H1 (cell line): ENCODE measurements at regions not wholly inside any gene's neighbourhood (a gene's known extent, or its start where the extent isn't known, plus 50 kb on each side); places are given as distances from the start of the nearest gene placed in this dataset.

Experiments
- CTCF ChIA-PET: fragments of 300-600 bp; sonication (Branson Sonifier 250); formaldehyde crosslinking; loops from one replicate; lab custom pipeline; 2021; ENCODE audit not compliant: partially characterized antibody; lab: Charles Lee
- POLR2A ChIA-PET: fragments of 300-600 bp; sonication (Branson Sonifier 250); formaldehyde crosslinking; loops from one replicate; lab custom pipeline; 2021; ENCODE audit warnings: inconsistent platforms; ENCODE audit not compliant: partially characterized antibody; lab: Charles Lee
- DNase-seq, 2 experiments: peaks; one replicate each; pipeline versions ENCODE4 v3.0.0 to v3.0.0-alpha.2; 2010 to 2022; ENCODE audit warnings: low spot score in 2 of 2, low read depth in 1 of 2, mixed read lengths in 1 of 2
- FAIRE-seq: peaks from 2 replicates; lab custom pipeline; 2011; peaks lifted over from hg19 to GRCh38; lab: Jason Lieb, UNC
- H2AFZ ChIP-seq: 2 replicates; pipeline ENCODE4 v1.8.1; 2012; ENCODE audit warnings: low read length, inconsistent platforms
- H2AK5ac ChIP-seq: 2 replicates; pipeline ENCODE4 v1.6.1; 2013; ENCODE audit warnings: low read depth, low read length
- H2BK120ac ChIP-seq: replicated peaks from 2 replicates; pipeline ENCODE3; 2013; ENCODE audit warnings: low read depth, low read length, inconsistent platforms
- H2BK12ac ChIP-seq: 2 replicates; pipeline ENCODE4 v1.6.1; 2013; ENCODE audit warnings: low read depth, low read length
- H2BK15ac ChIP-seq: 2 replicates; pipeline ENCODE4 v1.6.1; 2013; ENCODE audit warnings: low read length
- H2BK20ac ChIP-seq: 2 replicates; pipeline ENCODE4 v1.6.1; 2013; ENCODE audit warnings: low read length
- H2BK5ac ChIP-seq: 2 replicates; pipeline ENCODE4 v1.6.1; 2013; ENCODE audit warnings: low read depth, low read length
- H3K14ac ChIP-seq: 2 replicates; pipeline ENCODE4 v1.6.1; 2013; ENCODE audit warnings: inconsistent platforms; ENCODE audit not compliant: insufficient read length
- H3K18ac ChIP-seq: 2 replicates; pipeline ENCODE4 v1.6.1; 2013; ENCODE audit warnings: low read length; ENCODE audit errors: extremely low read depth
- H3K23ac ChIP-seq: 2 replicates; pipeline ENCODE4 v1.6.1; 2013; ENCODE audit warnings: inconsistent platforms; ENCODE audit not compliant: insufficient read length
- H3K23me2 ChIP-seq: 2 replicates; pipeline ENCODE4 v1.6.1; 2013; ENCODE audit warnings: low read depth, low read length
- H3K27ac ChIP-seq: 2 replicates; pipeline ENCODE4 v1.6.1; 2011; ENCODE audit warnings: low read depth, low read length, inconsistent platforms
- H3K27me3 ChIP-seq, 4 experiments: replicated peaks in 1 of 4; 1 replicate in 1 of 4; 2 replicates in 3 of 4; pipeline versions ENCODE4 v1.6.1 to v1.8.1; 2011 to 2013; ENCODE audit warnings: low read length in 3 of 4, mild to moderate bottlenecking in 3 of 4, inconsistent platforms in 2 of 4, mixed read lengths in 2 of 4, moderate library complexity in 1 of 4; ENCODE audit not compliant: control insufficient read depth in 3 of 4, insufficient read depth in 3 of 4; ENCODE audit errors: extremely low read depth in 1 of 4
- H3K36me3 ChIP-seq, 4 experiments: 2 replicates each; pipeline versions ENCODE4 v1.6.1 to v1.8.1; 2011 to 2013; ENCODE audit warnings: mild to moderate bottlenecking in 4 of 4, low read length in 3 of 4, moderate library complexity in 2 of 4, control low read depth in 1 of 4, inconsistent platforms in 1 of 4; ENCODE audit not compliant: insufficient read depth in 4 of 4, control insufficient read depth in 2 of 4
- H3K4ac ChIP-seq: replicated peaks from 2 replicates; pipeline ENCODE3; 2013; ENCODE audit warnings: low read length, low read depth, mixed read lengths, inconsistent platforms; ENCODE audit not compliant: insufficient read length
- H3K4me1 ChIP-seq, 4 experiments: replicated peaks in 1 of 4; 1 replicate in 1 of 4; 2 replicates in 3 of 4; pipeline versions ENCODE4 v1.6.1 to v1.8.1; 2011 to 2013; ENCODE audit warnings: low read length in 3 of 4, inconsistent platforms in 2 of 4, mixed read lengths in 1 of 4; ENCODE audit not compliant: insufficient read depth in 4 of 4, control insufficient read depth in 3 of 4
- H3K4me2 ChIP-seq, 2 experiments: 2 replicates each; pipeline versions ENCODE4 v1.6.1 to v1.8.1; 2011 to 2013; ENCODE audit warnings: low read depth in 2 of 2, low read length in 2 of 2, control low read depth in 1 of 2, inconsistent platforms in 1 of 2, mild to moderate bottlenecking in 1 of 2; ENCODE audit not compliant: insufficient read depth in 1 of 2
- H3K4me3 ChIP-seq, 4 experiments: fragments of 200-600, 300-600 bp in 1 of 4; sonication (generic), shearing (Covaris generic), sonication (Bioruptor Twin) in 1 of 4; 2 replicates each; pipeline versions ENCODE4 v1.5.1 to v1.8.1; 2011 to 2016; ENCODE audit warnings: low read length in 4 of 4, low read depth in 3 of 4, control low read depth in 2 of 4, inconsistent platforms in 2 of 4, mild to moderate bottlenecking in 2 of 4, mixed read lengths in 1 of 4, moderate library complexity in 1 of 4; ENCODE audit not compliant: insufficient read depth in 2 of 4; ENCODE audit errors: extremely low read depth in 1 of 4
- H3K56ac ChIP-seq: replicated peaks from 2 replicates; pipeline ENCODE3; 2013; ENCODE audit warnings: low read depth, mild to moderate bottlenecking, mixed read lengths, low read length, inconsistent platforms; ENCODE audit not compliant: insufficient read length
- H3K79me1 ChIP-seq: 2 replicates; pipeline ENCODE4 v1.6.1; 2013; ENCODE audit warnings: low read depth, low read length, control low read depth
- H3K79me2 ChIP-seq, 2 experiments: 2 replicates each; pipeline versions ENCODE4 v1.6.1 to v1.8.1; 2012 to 2013; ENCODE audit warnings: low read length in 2 of 2, mild to moderate bottlenecking in 2 of 2, inconsistent platforms in 1 of 2; ENCODE audit not compliant: insufficient read depth in 2 of 2, control insufficient read depth in 1 of 2
- H3K9ac ChIP-seq, 4 experiments: replicated peaks in 1 of 4; 1 replicate in 1 of 4; 2 replicates in 3 of 4; pipeline versions ENCODE4 v1.6.1 to v1.8.1; 2011 to 2013; ENCODE audit warnings: low read depth in 3 of 4, low read length in 3 of 4, control low read depth in 2 of 4, mild to moderate bottlenecking in 2 of 4, moderate library complexity in 2 of 4, inconsistent platforms in 1 of 4; ENCODE audit errors: extremely low read depth in 1 of 4
- H3K9me3 ChIP-seq, 2 experiments: 2 replicates each; pipeline versions ENCODE4 v1.6.1 to v1.8.1; 2012 to 2013; ENCODE audit warnings: mild to moderate bottlenecking in 2 of 2, moderate library complexity in 2 of 2, control low read depth in 1 of 2, inconsistent platforms in 1 of 2, low read depth in 1 of 2, low read length in 1 of 2, mixed read lengths in 1 of 2; ENCODE audit not compliant: insufficient read depth in 2 of 2
- H4K20me1 ChIP-seq, 2 experiments: replicated peaks in 1 of 2; 2 replicates each; pipeline versions ENCODE3 to v1.8.1; 2011 to 2013; ENCODE audit warnings: inconsistent platforms in 2 of 2, low read length in 2 of 2, mild to moderate bottlenecking in 1 of 2; ENCODE audit not compliant: insufficient read depth in 2 of 2, control insufficient read depth in 1 of 2
- H4K5ac ChIP-seq: 2 replicates; pipeline ENCODE4 v1.6.1; 2013; ENCODE audit warnings: low read length, low read depth, mixed read lengths, inconsistent platforms; ENCODE audit not compliant: insufficient read length
- H4K8ac ChIP-seq: 2 replicates; pipeline ENCODE4 v1.8.0; 2013; ENCODE audit warnings: mild to moderate bottlenecking, moderate library complexity, low read length, inconsistent platforms; ENCODE audit not compliant: insufficient read depth; ENCODE audit errors: extremely low read depth
- H4K91ac ChIP-seq: replicated peaks from 2 replicates; pipeline ENCODE3; 2013; ENCODE audit warnings: low read length, mixed read lengths, inconsistent platforms; ENCODE audit not compliant: insufficient read length
- BCL11A ChIP-seq, 2 experiments: IDR thresholded peaks; one replicate each; pipeline ENCODE4 v1.6.1; 2011; ENCODE audit warnings: low read depth in 2 of 2, low read length in 2 of 2, mild to moderate bottlenecking in 2 of 2
- BRCA1 ChIP-seq: IDR thresholded peaks from 2 replicates; pipeline ENCODE4 v1.6.1; 2012; ENCODE audit warnings: low read depth, low read length, improper control_type of control experiment
- CBX5 ChIP-seq: fragments of 300-800, 300-1000 bp; sonication (generic); IDR thresholded peaks from 2 replicates; pipeline ENCODE4 v1.7.1; 2016; ENCODE audit warnings: antibody characterized with exemption, low read length, low read depth
- CHD1 ChIP-seq: IDR thresholded peaks from 2 replicates; pipeline ENCODE4 v1.6.1; 2012; ENCODE audit warnings: low read depth, low read length, improper control_type of control experiment
- E2F6 ChIP-seq: IDR thresholded peaks from 2 replicates; pipeline ENCODE4 v1.6.1; 2012; ENCODE audit warnings: inconsistent platforms
- EZH2 ChIP-seq: fragments of 200-600 bp; sonication (generic); IDR thresholded peaks from 2 replicates; pipeline ENCODE4 v1.7.1; 2012; ENCODE audit warnings: low read depth, mild to moderate bottlenecking, moderate library complexity, low read length, inconsistent platforms; ENCODE audit not compliant: severe bottlenecking
- KDM5A ChIP-seq: fragments of 200-600 bp; IDR thresholded peaks from 2 replicates; pipeline ENCODE4 v1.7.1; 2012; ENCODE audit warnings: mild to moderate bottlenecking, low read length, inconsistent platforms, mixed read lengths
- MAX ChIP-seq: IDR thresholded peaks from 2 replicates; pipeline ENCODE4 v1.6.1; 2012; ENCODE audit warnings: inconsistent platforms
- PHF8 ChIP-seq: fragments of 200-600 bp; sonication (generic); conservative IDR thresholded peaks from 2 replicates; pipeline ENCODE4 v1.7.1; 2012; ENCODE audit warnings: low read depth, mild to moderate bottlenecking, inconsistent platforms, low read length, moderate library complexity
- RXRA ChIP-seq: IDR thresholded peaks from 2 replicates; pipeline ENCODE4 v1.6.1; 2011; ENCODE audit warnings: low read depth, mild to moderate bottlenecking, low read length, moderate library complexity; ENCODE audit not compliant: insufficient read depth
- SP1 ChIP-seq: IDR thresholded peaks from 2 replicates; pipeline ENCODE4 v1.6.1; 2011; ENCODE audit warnings: low read depth, low read length
- TAF1 ChIP-seq: IDR thresholded peaks from 2 replicates; pipeline ENCODE4 v1.6.1; 2011; ENCODE audit warnings: mild to moderate bottlenecking, low read depth, low read length
- TBP ChIP-seq: IDR thresholded peaks from 2 replicates; pipeline ENCODE4 v1.6.1; 2011; ENCODE audit warnings: low read depth, low read length, improper control_type of control experiment
- USF2 ChIP-seq: IDR thresholded peaks from 2 replicates; pipeline ENCODE4 v1.6.1; 2011; ENCODE audit warnings: low read length, improper control_type of control experiment

GRCh38 chr6:51396583-51396982 is 577.9 kb downstream of the TFAP2B start:
- Histone ChIP-seq H2BK20ac (no peak overlapping the region), H4K20me1 (no peaks in the 10 kb centered on the region), H3K14ac (no peak overlapping the region), H3K27me3 (no peaks in the 10 kb centered on the region), H2BK12ac (no peak overlapping the region), H3K9me3 (no peaks in the 10 kb centered on the region), H3K9ac (no peak overlapping the region), H2BK5ac (no peak overlapping the region), H3K27ac (no peak overlapping the region), H3K4ac (no peak overlapping the region), H4K5ac (no peak overlapping the region), H3K23me2 (no peaks in the 10 kb centered on the region), H2AK5ac (no peak overlapping the region), H4K8ac (no peak overlapping the region), H3K56ac (no peak overlapping the region), H3K79me2 (no peaks in the 10 kb centered on the region), H3K4me2 (no peak overlapping the region), H2BK120ac (no peak overlapping the region), H3K18ac (no peak overlapping the region), H3K23ac (no peak overlapping the region), H2BK15ac (no peak overlapping the region), H2AFZ (no peak overlapping the region), H3K36me3 (no peaks in the 10 kb centered on the region), H3K4me3 (no peak overlapping the region), H4K91ac (no peak overlapping the region), H3K4me1 (no peaks in the 10 kb centered on the region), H3K79me1 (no peaks in the 10 kb centered on the region)
- DNase-seq (no peak), FAIRE-seq (no peak)
- CTCF ChIA-PET, result interaction anchor here (0.9 to 1.1 kb wide), 2 partner anchors 24 to 743 kb away, joined by 3 read pairs; no protein-coding TSS in a partner anchor
- POLR2A ChIA-PET, result no interaction called here
- TF ChIP-seq USF2 (no peak), EZH2 (no peak), CBX5 (no peak), E2F6 (no peak), CHD1 (no peak), TAF1 (no peak), RXRA (no peak), TBP (no peak), BCL11A (IDR thresholded peaks at IDR 0.05; ENCODE audit: low read depth in 2 of 2, low read length in 2 of 2) (no peak), SP1 (no peak), BRCA1 (no peak), PHF8 (no peak), MAX (no peak), KDM5A (no peak)
